HFFc6 (cell line): ENCODE measurements at regions not wholly inside any gene's neighbourhood (a gene's known extent, or its start where the extent isn't known, plus 50 kb on each side); places are given as distances from the start of the nearest gene placed in this dataset.
A peak's percentile ranks its signal among the peaks of the same experiment; 100 is the strongest.

Experiments
- DNase-seq: peaks from one replicate; pipeline ENCODE4 v3.0.0-alpha.2; 2018
- H3K27ac Mint-ChIP-seq: 2 replicates; pipeline ENCODE4 v1.8.0; 2020; ENCODE audit warnings: mild to moderate bottlenecking, mixed read lengths
- H3K27me3 Mint-ChIP-seq: 2 replicates; pipeline ENCODE4 v1.8.0; 2021; ENCODE audit warnings: mild to moderate bottlenecking, moderate library complexity, mixed read lengths; ENCODE audit not compliant: insufficient read depth
- H3K36me3 Mint-ChIP-seq: 2 replicates; pipeline ENCODE4 v1.8.0; 2021; ENCODE audit warnings: low read depth, mixed read lengths
- H3K4me1 Mint-ChIP-seq: 2 replicates; pipeline ENCODE4 v1.8.0; 2020; ENCODE audit warnings: low read depth, mixed read lengths
- H3K4me3 Mint-ChIP-seq: 2 replicates; pipeline ENCODE4 v1.8.0; 2020; ENCODE audit warnings: mild to moderate bottlenecking, moderate library complexity, mixed read lengths
- H3K9me3 Mint-ChIP-seq: 2 replicates; pipeline ENCODE4 v1.8.0; 2020; ENCODE audit warnings: mild to moderate bottlenecking, mixed read lengths
- CTCF ChIP-seq: fragments of 200-600 bp; sonication (generic); IDR thresholded peaks from 2 replicates; pipeline ENCODE4 v1.5.0; 2021; ENCODE audit warnings: antibody characterized with exemption, mild to moderate bottlenecking

GRCh38 chr21:27804515-27804914 lies 837.6 kb upstream of the ADAMTS5 start:
- no peak overlapping the region for H3K4me3 Mint-ChIP-seq
- H3K9me3 Mint-ChIP-seq = no peaks in the 10 kb centered on the region
- TF ChIP-seq CTCF = no peak
- DNase-seq = no peak
- H3K27me3 Mint-ChIP-seq = no peaks in the 10 kb centered on the region
- no peak overlapping the region for H3K27ac Mint-ChIP-seq
- no peaks in the 10 kb centered on the region for H3K36me3 Mint-ChIP-seq
- H3K4me1 Mint-ChIP-seq = peaks cover 51% of the 10 kb centered on the region

DNA sequence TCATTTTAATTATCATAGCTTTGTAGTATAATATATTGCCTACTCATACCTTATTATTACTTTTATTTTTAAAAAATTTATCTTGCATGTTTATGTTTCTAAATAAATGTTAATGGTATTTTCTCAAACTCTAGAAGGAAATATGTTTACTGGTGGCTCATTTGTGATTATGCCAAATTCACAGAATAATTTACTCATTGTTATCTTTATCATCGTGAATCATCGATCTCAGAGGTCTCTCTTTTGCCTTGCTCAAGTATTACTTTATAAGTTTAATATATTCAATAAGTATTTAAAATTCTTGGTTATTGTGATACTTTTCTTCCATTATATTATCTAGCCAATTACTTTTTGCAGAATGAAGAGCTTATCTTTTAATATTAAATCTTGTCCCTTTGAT lies 836.7 kb upstream of the ADAMTS5 start:
- TF ChIP-seq CTCF = no peak
- H3K4me3 Mint-ChIP-seq = no peak overlapping the region
- H3K36me3 Mint-ChIP-seq = no peaks in the 10 kb centered on the region
- no peaks in the 10 kb centered on the region for H3K9me3 Mint-ChIP-seq
- no peaks in the 10 kb centered on the region for H3K27me3 Mint-ChIP-seq
- DNase-seq = no peak
- H3K4me1 Mint-ChIP-seq = peaks cover 51% of the 10 kb centered on the region
- no peak overlapping the region for H3K27ac Mint-ChIP-seq

- Mint-ChIP-seq H3K4me3 (peak overlapping the region; percentile 79), H3K9me3 (no peaks in the 10 kb centered on the region), H3K36me3 (no peaks in the 10 kb centered on the region), H3K4me1 (peaks cover 51% of the 10 kb centered on the region), H3K27me3 (no peaks in the 10 kb centered on the region), H3K27ac (no peak overlapping the region)
- peak; percentile 34 for DNase-seq
- TF ChIP-seq CTCF = peak; percentile 85
These were observed 836.1 kb upstream of the ADAMTS5 start for GRCh38 chr21:27802816-27803475.

DNA sequence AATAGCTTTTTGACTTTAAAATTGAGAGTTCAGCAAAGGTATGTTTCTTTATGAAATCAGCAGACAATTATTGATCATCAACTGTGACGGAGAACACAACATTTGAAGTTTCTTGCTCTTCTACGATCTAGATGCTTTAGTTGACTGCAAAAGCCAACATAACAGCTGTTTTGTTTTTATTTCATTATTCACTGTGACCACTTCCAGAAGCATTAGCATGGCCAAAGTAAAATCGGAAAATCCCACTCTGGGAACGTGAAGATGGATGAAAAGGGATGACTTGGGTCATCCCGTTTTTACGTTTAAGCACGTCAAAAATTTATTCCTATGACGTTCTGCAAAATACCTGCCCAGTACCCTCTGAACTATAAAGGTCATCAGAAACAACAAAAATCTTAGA lies 833.0 kb upstream of the ADAMTS5 start:
- Mint-ChIP-seq H3K9me3 (no peaks in the 10 kb centered on the region), H3K27me3 (peaks cover 3% of the 10 kb centered on the region; the same call in 1 of the 2 replicates), H3K27ac (no peak overlapping the region), H3K4me3 (no peak overlapping the region), H3K36me3 (no peaks in the 10 kb centered on the region), H3K4me1 (peaks cover 25% of the 10 kb centered on the region)
- DNase-seq = no peak
- no peak for TF ChIP-seq CTCF

DNA sequence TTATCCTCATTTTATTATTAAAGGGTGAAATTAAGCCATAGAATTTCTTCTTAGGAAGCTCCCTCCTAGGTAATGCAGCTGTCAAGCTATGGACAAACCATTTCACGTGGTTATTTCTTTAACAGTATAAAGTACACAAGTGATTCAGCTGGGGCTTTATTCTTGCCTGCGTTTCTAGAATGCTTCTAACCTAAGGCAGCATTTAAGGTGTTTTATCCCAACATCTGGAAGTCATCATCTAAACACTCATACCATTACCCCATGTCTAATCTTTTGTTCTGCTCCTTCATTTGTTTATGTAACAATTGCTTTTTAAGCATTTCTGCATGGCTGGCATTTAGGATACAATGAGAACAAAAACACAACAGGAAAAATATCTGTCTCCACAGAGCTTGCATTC lies 829.2 kb upstream of the ADAMTS5 start:
- peaks cover 5% of the 10 kb centered on the region for H3K27me3 Mint-ChIP-seq
- no peak overlapping the region for H3K27ac Mint-ChIP-seq

More for the DNA sequence above, 829.2 kb upstream of the ADAMTS5 start:
- Mint-ChIP-seq H3K4me3 (no peak overlapping the region), H3K9me3 (no peaks in the 10 kb centered on the region), H3K4me1 (peaks cover 6% of the 10 kb centered on the region), H3K36me3 (no peaks in the 10 kb centered on the region)
- DNase-seq = no peak
- TF ChIP-seq CTCF = no peak
